ENCODE measurements at regions not wholly inside any gene's neighbourhood (a gene's known extent, or its start where the extent isn't known, plus 50 kb on each side); places are given as distances from the start of the nearest gene placed in this dataset.

DNA sequence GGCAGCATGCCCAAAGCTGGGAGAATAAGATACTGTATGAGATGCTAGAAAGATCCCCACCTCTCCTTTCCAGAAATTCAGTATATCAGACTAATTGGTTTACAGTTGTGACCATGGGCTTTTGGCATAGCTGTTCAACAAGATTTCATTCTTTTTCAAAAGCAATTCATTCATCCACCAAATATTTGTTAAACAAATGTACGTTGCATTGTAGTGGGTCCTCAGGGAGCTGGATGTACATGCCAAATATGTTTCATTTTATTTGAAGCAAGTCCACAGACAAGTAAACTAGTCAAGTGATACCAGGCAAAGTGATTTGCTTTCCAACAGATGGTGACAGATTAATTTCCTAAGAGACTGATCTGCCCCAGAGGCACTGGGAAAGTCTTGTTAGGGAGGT, 85.8 kb upstream of the ESR1 start:
- DNase-seq, result no peak
- no peaks in the 10 kb centered on the region for H3K27me3 ChIP-seq (ENCODE audit: insufficient read depth, low read depth, severe bottlenecking)
- no peak overlapping the region; the same call in 1 of the 2 replicates for H3K4me3 ChIP-seq (ENCODE audit: low read depth, low read length)
- TF ChIP-seq, protein P1, sequence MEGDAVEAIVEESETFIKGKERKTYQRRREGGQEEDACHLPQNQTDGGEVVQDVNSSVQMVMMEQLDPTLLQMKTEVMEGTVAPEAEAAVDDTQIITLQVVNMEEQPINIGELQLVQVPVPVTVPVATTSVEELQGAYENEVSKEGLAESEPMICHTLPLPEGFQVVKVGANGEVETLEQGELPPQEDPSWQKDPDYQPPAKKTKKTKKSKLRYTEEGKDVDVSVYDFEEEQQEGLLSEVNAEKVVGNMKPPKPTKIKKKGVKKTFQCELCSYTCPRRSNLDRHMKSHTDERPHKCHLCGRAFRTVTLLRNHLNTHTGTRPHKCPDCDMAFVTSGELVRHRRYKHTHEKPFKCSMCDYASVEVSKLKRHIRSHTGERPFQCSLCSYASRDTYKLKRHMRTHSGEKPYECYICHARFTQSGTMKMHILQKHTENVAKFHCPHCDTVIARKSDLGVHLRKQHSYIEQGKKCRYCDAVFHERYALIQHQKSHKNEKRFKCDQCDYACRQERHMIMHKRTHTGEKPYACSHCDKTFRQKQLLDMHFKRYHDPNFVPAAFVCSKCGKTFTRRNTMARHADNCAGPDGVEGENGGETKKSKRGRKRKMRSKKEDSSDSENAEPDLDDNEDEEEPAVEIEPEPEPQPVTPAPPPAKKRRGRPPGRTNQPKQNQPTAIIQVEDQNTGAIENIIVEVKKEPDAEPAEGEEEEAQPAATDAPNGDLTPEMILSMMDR (IDR thresholded peaks at IDR 0.05; ENCODE audit: low read depth, low read length), result no peak
- no peaks in the 10 kb centered on the region for H3K36me3 ChIP-seq
- H3K27ac ChIP-seq, result peak overlapping the region; percentile 65
- H3K9me3 ChIP-seq (ENCODE audit: severe bottlenecking), result no peaks in the 10 kb centered on the region

DNA sequence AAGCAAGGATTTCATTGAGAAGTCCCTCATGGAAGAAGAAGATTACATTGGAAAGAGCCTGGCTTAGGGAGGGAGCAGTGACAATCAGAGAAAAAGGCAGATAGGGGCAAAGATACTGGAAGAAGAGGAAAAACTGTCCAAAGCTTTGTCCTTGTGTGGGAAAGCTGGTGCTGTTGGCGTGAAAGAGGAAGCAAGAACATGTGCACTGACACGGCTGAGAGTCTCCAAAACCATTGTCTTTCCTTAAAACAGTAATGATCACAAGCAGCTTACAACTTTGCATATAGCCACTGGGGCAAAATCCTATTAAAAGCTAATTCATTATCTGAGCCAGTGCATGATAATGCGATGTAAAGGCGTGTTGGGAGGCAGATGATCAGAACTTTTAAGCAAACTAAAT, 85.1 kb upstream of the ESR1 start:
- H3K9me3 ChIP-seq (ENCODE audit: severe bottlenecking), result no peaks in the 10 kb centered on the region
- TF ChIP-seq, protein P1 (IDR thresholded peaks at IDR 0.05; ENCODE audit: low read depth, low read length), result no peak
- H3K36me3 ChIP-seq, result no peaks in the 10 kb centered on the region
- peak overlapping the region; percentile 65 for H3K27ac ChIP-seq
- peak; percentile 20 for DNase-seq
- H3K27me3 ChIP-seq (ENCODE audit: insufficient read depth, low read depth, severe bottlenecking), result no peaks in the 10 kb centered on the region
- H3K4me3 ChIP-seq (ENCODE audit: low read depth, low read length), result peak overlapping the region; percentile 41

DNA sequence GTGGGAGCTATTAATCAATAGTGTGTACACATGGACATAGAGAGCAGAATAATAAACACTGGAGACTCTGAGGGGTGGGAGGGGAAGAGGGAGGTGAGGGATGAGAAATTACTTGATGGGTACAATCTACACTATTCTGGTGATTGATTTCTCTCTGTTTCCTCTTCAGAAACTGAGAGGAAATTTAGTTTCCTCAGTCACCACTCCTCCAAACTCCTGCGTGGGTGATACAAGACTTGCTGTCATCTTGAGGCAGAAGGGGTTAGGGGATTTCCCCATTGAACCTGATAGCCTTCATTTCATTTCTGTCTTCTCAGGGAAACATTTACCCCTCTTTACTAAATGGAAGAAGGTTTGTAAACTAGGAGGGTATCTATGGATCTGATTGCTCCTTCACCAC, 84.3 kb upstream of the ESR1 start:
- Histone ChIP-seq H3K27ac (peak overlapping the region; percentile 65), H3K9me3 (ENCODE audit: severe bottlenecking) (no peaks in the 10 kb centered on the region), H3K27me3 (ENCODE audit: insufficient read depth, low read depth, severe bottlenecking) (no peaks in the 10 kb centered on the region), H3K36me3 (no peaks in the 10 kb centered on the region), H3K4me3 (ENCODE audit: low read depth, low read length) (no peak overlapping the region)
- no peak for DNase-seq
- TF ChIP-seq, protein P1 (IDR thresholded peaks at IDR 0.05; ENCODE audit: low read depth, low read length), result no peak

DNA sequence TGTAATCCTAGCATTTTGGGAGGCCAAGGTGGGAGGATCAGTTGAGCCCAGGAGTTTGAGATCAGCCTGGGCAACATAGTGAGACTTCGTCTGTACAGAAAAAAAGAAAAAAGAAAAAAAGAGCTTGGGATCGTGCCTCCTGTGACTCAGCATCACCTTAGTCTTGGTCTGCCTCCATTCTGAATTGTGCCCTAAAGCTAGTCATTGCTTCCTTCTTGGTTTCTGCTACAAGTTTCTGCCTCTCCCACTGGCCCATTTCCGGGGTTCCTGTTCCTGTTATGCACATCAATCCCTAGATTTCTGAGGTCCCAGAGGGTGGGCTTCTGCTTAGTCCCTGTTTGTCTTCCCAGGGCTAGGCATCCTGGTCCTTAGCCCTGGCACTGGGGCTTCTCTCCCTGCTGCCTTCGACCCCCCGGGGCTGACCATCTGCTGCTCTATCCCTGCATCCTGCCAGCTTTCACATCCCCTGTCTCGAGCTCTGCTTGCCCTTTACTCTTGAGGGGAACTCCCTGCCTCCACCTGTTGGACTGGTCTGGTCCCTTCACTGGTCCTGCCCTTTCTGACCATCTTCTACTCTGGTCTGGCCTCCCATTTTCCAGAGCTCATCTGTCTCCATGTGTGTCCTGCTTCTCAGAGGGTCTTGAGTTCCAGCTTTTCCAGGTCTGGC, 77.5 kb upstream of the ESR1 start:
- Histone ChIP-seq H3K4me3 (ENCODE audit: low read depth, low read length) (no peak overlapping the region), H3K9me3 (ENCODE audit: severe bottlenecking) (peaks cover 11% of the 10 kb centered on the region), H3K36me3 (no peaks in the 10 kb centered on the region), H3K27me3 (ENCODE audit: insufficient read depth, low read depth, severe bottlenecking) (no peaks in the 10 kb centered on the region), H3K27ac (no peak overlapping the region)
- TF ChIP-seq, protein P1 (IDR thresholded peaks at IDR 0.05; ENCODE audit: low read depth, low read length), result no peak
- peak; percentile 38 for DNase-seq

DNA sequence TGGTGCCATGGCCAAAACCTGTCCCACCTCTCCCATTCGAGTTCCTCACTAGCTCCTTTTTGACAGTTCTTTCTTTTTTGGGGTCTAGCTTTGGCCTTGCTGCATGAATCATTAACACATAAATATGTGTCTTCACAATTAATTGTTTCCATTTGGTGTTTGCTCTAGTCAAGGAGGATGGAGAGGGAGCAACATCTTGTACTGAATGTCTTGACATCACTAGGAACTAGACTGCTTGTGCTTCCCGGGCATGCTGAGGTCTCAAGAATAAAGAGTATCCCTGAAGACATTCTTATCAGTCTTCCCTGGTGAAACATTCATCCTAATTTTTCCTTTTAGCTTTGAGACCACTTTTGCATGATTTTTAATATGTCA, 77.0 kb upstream of the ESR1 start:
- Histone ChIP-seq H3K27ac (no peak overlapping the region), H3K9me3 (ENCODE audit: severe bottlenecking) (peaks cover 11% of the 10 kb centered on the region), H3K36me3 (no peaks in the 10 kb centered on the region), H3K27me3 (ENCODE audit: insufficient read depth, low read depth, severe bottlenecking) (no peaks in the 10 kb centered on the region), H3K4me3 (ENCODE audit: low read depth, low read length) (no peak overlapping the region)
- TF ChIP-seq, protein P1 (IDR thresholded peaks at IDR 0.05; ENCODE audit: low read depth, low read length), result no peak
- no peak for DNase-seq

DNA sequence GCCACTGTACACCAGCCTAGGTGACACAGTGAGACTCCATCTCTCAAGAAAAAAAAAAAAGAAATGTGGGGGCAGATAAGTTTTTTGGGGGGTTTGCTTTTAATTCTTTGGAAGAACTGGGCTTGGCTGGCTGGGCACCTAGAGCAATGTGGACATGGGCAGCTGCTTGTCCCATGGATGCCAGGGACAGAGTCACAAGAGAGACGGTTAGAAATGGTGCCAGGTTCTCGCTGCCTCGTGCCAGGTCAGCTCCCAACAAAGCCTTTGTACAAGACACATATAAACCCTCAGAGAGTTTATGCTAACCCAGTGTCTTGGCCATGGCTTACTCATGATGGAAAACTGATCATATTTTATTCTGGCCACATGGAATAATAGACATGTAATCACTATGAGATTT, 76.2 kb upstream of the ESR1 start:
- no peaks in the 10 kb centered on the region for H3K27me3 ChIP-seq (ENCODE audit: insufficient read depth, low read depth, severe bottlenecking)
- no peaks in the 10 kb centered on the region for H3K36me3 ChIP-seq
- no peak overlapping the region for H3K4me3 ChIP-seq (ENCODE audit: low read depth, low read length)
- no peak for DNase-seq
- H3K27ac ChIP-seq, result no peak overlapping the region
- TF ChIP-seq, protein P1 (IDR thresholded peaks at IDR 0.05; ENCODE audit: low read depth, low read length), result no peak
- peaks cover 11% of the 10 kb centered on the region for H3K9me3 ChIP-seq (ENCODE audit: severe bottlenecking)

All from WERI-Rb-1 (cell line).